HG02943 (cell line): ENCODE measurements at regions not wholly inside any gene's neighbourhood (a gene's known extent, or its start where the extent isn't known, plus 50 kb on each side); places are given as distances from the start of the nearest gene placed in this dataset.

ENCODE experiments used
- ATAC-seq: cut with Tn5 transposase; IDR thresholded peaks from one replicate; pipeline ENCODE4 v1.9.1; 2021; ENCODE audit warnings: mild to moderate bottlenecking, low read depth, moderate library complexity; ENCODE audit not compliant: unreplicated experiment

GRCh38 chr1:70874818-70875217 lies 172.8 kb downstream of the PTGER3 start:
- no peak for ATAC-seq

- ATAC-seq = no peak
Measured at GRCh38 chr1:70877343-70877742, 170.3 kb downstream of the PTGER3 start.

GRCh38 chr1:70887936-70888335 lies 159.7 kb downstream of the PTGER3 start:
- ATAC-seq = no peak

- ATAC-seq = no peak
Measured at GRCh38 chr1:70888722-70889121, 158.9 kb downstream of the PTGER3 start.

- no peak for ATAC-seq
Measured at GRCh38 chr1:70890408-70890807, 157.2 kb downstream of the PTGER3 start.

- no peak for ATAC-seq
Measured at GRCh38 chr1:70891051-70891843, 156.4 kb downstream of the PTGER3 start.

- ATAC-seq = no peak
Measured at GRCh38 chr1:70892140-70892539, 155.5 kb downstream of the PTGER3 start.

- ATAC-seq = no peak
Measured at GRCh38 chr1:70892930-70893329, 154.7 kb downstream of the PTGER3 start.

GRCh38 chr1:70893381-70893780 lies 154.2 kb downstream of the PTGER3 start:
- no peak for ATAC-seq

- no peak for ATAC-seq
Measured at GRCh38 chr1:70895531-70895930, 152.1 kb downstream of the PTGER3 start.

- ATAC-seq = no peak
Measured at GRCh38 chr1:70896224-70896623, 151.4 kb downstream of the PTGER3 start.

GRCh38 chr1:70897273-70897672 lies 150.3 kb downstream of the PTGER3 start:
- ATAC-seq = no peak

GRCh38 chr1:70899735-70900134 lies 147.9 kb downstream of the PTGER3 start:
- no peak for ATAC-seq

- no peak for ATAC-seq
Measured at GRCh38 chr1:70902211-70902610, 145.4 kb downstream of the PTGER3 start.

- no peak for ATAC-seq
Measured at GRCh38 chr1:70906800-70907199, 140.8 kb downstream of the PTGER3 start.

- no peak for ATAC-seq
Measured at GRCh38 chr1:70907563-70908310, 139.9 kb downstream of the PTGER3 start.

- ATAC-seq = no peak
Measured at GRCh38 chr1:70909262-70909822, 138.3 kb downstream of the PTGER3 start.

GRCh38 chr1:70910013-70910412 lies 137.6 kb downstream of the PTGER3 start:
- ATAC-seq = no peak

- ATAC-seq = no peak
Measured at GRCh38 chr1:70911861-70912260, 135.8 kb downstream of the PTGER3 start.

- ATAC-seq = no peak
Measured at GRCh38 chr1:70914224-70914623, 133.4 kb downstream of the PTGER3 start.

GRCh38 chr1:70915258-70916033 lies 132.2 kb downstream of the PTGER3 start:
- no peak for ATAC-seq
